ENCODE measurements at regions not wholly inside any gene's neighbourhood (a gene's known extent, or its start where the extent isn't known, plus 50 kb on each side); places are given as distances from the start of the nearest gene placed in this dataset.
"Not testable (repeated sequence)": the region's sequence is repeated elsewhere in the genome, so short reads cannot be mapped to it uniquely, and the experiment has no call there.

DNA sequence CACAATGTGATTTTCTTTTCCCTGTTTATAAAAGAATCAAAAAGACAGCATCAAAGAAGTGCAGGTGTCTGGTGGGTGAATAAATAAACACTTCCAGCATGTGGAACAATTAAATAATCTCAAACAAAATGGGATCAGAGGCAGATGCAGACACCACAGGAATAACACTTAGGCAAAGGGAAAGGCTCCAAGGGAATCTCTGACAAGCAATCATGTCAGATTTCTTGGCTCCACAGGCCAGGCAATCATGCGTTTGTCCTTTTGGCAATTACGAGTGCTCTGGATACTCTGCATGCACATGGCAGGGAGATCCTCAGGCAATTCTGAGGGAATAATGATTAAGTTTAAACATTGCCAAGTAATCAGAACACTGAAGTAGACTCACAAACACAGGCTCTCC is 403.5 kb upstream of the LUZP2 start:
- DNase-seq: no peak

DNA sequence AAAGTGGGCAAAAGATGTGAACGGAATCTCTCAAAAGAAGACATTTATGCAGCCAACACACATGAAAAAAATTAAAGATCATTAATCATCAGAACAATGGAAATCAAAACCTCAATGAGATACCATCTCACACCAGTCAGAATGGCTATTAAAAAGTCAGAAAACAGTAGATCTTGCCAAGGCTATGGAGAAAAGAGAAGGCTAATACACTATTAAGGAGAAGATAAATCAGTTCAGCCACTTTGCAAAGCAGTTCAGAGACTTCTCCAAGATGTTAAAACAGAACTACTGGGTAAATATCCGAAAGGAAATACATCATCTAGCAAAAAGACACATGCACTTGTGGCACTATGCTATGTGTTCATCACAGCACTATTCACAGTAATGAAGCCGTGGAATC is 388.2 kb upstream of the LUZP2 start:
- DNase-seq: no peak

DNA sequence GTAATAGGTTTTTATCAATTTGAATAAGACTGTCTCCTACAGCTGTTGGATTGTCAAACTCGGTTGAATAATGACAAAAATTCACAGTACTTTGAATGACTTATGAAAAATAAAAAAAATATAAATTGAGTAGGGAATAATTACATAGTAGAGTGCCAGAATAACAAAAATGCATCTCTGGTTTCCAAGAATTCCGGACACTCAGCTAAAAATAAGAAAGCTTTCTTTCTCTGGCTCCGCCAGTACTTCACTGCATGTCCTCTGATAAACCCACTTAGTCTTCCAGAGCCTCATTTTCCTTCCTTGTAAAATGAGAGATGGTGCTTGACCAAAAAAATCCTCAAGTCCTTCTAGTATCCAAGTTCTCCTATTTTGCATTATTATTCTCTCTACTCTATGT is 374.6 kb upstream of the LUZP2 start:
- DNase-seq: no peak

GRCh38 chr11:24124876-24125275 is 372.0 kb upstream of the LUZP2 start:
- no peak for DNase-seq

DNA sequence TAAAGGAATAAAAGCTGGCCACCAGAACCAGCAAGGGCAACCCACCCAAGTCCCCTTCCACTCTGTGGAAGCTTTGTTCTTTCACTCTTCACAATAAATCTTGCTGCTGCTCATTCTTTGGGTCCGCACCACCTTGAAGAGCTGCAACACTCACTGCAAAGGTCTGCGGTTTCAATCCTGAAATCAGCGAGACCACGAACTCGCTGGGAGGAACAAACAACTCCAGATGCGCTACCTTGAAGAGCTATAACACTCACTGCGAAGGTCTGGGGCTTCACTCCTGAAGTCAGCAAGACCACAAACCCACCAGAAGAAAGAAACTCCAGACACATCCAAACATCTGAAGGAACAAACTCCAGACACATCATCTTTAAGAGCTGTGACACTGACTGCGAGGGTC is 365.2 kb upstream of the LUZP2 start:
- no peak for DNase-seq

- DNase-seq: no peak
Measured at GRCh38 chr11:24132471-24132870, 364.4 kb upstream of the LUZP2 start.

DNA sequence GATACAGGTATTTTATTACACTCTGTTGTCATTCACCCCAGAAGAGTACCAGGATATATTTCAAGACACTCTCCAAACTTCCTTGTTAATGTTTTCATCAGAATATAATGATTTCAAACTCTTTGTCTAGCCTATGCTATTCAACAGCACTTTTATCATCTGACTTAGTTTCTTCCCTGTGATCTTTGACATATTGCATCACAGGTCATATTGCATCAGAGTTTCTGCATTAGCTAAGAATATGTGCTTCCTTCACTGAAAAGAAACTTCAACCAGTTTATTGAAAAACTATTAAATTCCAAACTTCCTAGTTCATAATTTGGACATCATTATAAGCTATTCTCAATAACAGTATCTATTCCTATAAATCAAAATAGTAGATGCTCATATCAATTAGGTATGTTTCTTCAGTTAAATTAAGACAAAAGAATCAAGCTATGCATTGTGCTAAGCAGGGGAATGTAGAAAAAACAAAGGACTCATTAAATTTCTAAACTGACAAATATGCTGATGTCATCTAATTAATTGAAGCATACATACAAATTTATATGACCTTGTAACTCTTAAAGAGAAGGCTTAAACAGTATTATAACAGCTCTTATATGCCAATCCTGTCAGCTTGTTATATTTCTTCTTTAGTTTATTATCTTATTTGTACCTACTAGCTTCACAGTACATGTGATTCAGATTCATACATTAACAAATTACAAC is 361.8 kb upstream of the LUZP2 start:
- no peak for DNase-seq

GRCh38 chr11:24142062-24142461 is 354.8 kb upstream of the LUZP2 start:
- no peak for DNase-seq

DNA sequence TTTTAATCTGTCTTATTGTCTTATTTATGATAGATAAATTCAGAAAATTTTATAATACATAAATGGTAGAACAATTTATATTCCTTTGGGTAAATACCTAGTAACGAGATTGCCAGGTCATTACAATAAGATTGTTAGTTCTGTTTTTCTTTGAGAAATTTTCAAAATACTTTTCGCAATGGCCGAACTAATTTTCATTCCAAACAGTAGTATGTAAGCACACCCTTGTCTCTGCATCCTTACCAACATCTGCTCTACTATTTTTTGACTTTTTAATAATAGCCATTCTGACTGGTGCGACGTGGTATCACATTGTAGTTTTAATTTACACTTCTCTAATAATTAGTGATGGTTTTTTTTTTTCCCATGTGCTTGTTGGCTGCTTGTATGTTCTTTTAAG is 351.4 kb upstream of the LUZP2 start:
- DNase-seq: no peak

DNA sequence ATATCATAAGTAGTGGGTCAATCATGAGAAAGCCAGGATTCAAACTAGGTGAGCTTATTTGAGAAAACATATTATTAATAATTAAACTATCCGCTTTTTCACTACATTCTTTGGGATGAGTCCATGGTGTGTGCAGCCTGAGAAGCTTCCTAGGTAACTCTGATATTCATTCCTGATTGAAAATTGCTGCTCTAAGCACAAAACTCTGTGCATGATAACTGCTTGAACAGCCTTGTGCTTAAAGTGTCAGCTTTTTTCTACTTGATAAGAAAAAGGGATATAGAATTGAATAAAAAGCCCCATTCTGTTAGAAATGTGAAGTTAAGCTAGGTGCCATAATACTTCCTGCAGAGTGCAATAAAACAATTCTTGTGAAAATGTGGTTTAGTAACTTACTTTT is 343.5 kb upstream of the LUZP2 start:
- DNase-seq: no peak

GRCh38 chr11:24155792-24156191 is 341.1 kb upstream of the LUZP2 start:
- DNase-seq: no peak

GRCh38 chr11:24157316-24157715 is 339.5 kb upstream of the LUZP2 start:
- peak; percentile 83 for DNase-seq

DNA sequence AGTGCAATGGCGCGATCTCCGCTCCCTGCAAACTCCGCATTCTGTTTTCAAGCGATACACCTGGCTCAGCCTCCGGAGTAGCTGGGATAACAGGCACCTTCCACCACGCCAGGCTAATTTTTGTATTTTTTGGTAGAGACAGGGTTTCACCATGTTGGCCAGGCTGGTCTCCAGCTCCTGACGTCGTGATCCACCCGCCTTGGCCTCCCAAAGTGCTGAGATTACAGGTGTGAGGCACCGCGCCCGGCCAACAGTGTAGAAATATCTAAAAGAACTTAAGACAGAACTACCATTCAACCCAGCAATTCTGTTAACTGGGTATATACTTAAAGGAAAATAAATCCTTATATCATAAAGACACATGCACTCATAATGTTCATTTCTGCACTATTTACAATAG is 335.3 kb upstream of the LUZP2 start:
- DNase-seq: no peak

GRCh38 chr11:24163146-24163545 is 333.7 kb upstream of the LUZP2 start:
- DNase-seq: no peak

- DNase-seq: no peak
Measured at GRCh38 chr11:24163841-24164240, 333.0 kb upstream of the LUZP2 start.

- no peak for DNase-seq
Measured at GRCh38 chr11:24171869-24172268, 325.0 kb upstream of the LUZP2 start.

DNA sequence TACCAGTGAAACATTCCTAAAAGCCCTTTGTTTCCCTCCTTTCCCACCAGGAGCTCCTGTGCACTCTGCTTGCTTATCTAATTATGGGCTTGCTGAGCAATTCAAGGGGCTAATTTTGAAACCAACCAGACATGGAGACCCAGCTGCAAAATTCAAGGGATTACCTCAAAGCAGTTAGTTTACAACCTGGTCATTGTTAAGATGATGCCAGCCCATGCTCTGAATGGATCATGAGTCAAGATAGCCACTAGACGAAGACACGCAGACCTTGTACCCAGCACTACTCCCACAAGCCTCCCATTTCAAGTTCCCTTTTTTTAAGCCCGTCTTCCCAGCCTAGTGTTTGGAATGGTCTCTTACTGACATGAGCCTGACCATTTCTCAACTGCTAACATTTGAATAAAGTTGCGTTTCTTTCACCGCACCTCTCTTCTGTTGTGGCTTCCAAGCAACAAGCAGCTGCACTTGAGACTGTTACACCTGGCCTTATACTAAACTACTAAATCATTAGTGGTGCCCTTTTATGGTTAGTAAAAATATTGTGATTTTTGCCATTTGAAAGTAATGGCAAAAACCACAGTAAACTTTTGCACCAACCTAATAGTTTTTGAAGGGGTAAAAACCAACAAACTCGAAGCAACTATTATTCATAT is 315.3 kb upstream of the LUZP2 start:
- DNase-seq: no peak

- DNase-seq: not testable (repeated sequence)
Measured at GRCh38 chr11:24185535-24185934, 311.3 kb upstream of the LUZP2 start.

- DNase-seq: no peak
Measured at GRCh38 chr11:24196733-24197132, 300.1 kb upstream of the LUZP2 start.

DNA sequence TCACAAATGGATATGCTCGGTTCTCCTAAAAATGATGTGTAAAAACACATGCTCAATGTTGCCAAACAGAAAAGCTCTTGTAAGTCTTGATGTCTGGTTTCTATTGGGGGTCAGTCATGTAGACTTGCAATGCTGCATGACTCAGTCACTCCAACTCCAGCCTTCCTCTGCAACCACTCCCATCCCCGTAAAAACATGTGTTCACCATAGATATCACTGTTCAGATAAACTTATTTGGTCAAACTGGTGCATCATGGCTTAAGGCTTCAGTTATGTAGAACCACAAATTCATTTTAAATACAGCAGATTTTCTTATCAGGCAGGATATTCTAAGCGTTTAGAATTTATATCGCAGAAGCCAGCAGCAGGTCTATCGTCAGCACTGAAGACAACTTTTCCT is 298.4 kb upstream of the LUZP2 start:
- DNase-seq: no peak

DNA sequence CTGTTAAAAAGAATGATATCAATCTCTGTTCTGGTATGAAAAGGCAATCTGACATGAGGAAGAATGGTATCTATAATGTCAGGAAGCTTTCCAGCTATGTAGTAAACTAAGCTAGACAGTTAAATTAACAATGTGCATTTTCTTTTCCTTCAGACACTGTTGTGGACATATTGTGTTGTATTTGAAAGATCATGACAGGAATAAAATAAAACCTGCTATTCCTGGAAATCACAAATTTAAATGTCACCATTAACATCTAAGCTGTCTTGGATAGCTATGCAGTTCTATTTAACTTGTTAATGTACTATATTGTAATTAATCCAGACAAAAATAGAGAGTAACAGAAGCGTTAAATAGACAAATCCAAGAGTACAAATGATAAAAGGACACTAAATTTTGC is 297.4 kb upstream of the LUZP2 start:
- no peak for DNase-seq

GRCh38 chr11:24206030-24206429 is 290.8 kb upstream of the LUZP2 start:
- no peak for DNase-seq

DNA sequence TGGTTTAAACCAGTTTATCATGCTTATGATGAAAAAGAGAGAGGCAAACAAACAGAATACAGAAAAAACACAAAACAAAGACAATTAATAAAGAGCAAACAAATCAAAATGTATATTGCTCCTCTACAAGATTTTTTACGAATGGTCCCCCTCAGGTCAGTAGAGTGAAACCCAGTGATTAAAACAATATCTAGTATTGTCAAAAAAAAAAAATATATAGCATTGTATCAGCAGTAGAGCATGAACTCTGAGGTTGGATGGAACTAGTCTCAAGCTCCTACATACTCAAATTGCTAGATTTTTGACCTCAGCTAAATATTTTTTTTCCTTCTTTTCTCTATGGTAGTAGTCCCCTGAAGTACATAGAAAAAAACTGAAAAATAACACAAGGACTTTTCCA is 290.3 kb upstream of the LUZP2 start:
- no peak for DNase-seq

DNA sequence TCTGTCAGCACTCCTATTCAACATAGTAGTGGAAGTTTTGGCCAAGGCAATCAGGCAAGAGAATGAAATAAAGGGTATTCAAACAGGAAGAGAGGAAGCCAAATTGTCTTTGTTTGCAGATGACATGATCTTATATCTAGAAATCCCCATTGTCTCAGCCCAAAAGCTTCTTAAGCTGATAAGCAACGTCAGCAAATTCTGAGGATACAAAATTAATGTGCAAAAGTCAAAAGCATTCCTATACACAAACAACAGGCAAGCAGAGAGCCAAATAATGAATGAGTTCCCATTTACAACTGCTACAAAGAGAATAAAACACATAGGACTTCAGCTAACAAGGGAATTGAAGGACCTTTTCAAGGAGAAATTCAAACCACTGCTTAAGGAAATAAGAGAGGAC is 280.4 kb upstream of the LUZP2 start:
- DNase-seq: no peak

GRCh38 chr11:24217319-24217718 is 279.5 kb upstream of the LUZP2 start:
- DNase-seq: not testable (repeated sequence)

Data from NCI-H187 treated with DMSO at 0.1 percent for 48 hours (cell line).